G401 (cell line): ENCODE measurements at regions not wholly inside any gene's neighbourhood (a gene's known extent, or its start where the extent isn't known, plus 50 kb on each side); places are given as distances from the start of the nearest gene placed in this dataset.

ENCODE experiments used
- DNase-seq: peaks from one replicate; pipeline ENCODE4 v3.0.0-alpha.2; 2015; ENCODE audit warnings: low spot score
- in situ Hi-C: cut with HindIII; loops from 2 replicates; pipeline ENCODE4 v1.10.0; 2016; ENCODE audit warnings: low sequenced_read_pairs, mixed read lengths

DNA sequence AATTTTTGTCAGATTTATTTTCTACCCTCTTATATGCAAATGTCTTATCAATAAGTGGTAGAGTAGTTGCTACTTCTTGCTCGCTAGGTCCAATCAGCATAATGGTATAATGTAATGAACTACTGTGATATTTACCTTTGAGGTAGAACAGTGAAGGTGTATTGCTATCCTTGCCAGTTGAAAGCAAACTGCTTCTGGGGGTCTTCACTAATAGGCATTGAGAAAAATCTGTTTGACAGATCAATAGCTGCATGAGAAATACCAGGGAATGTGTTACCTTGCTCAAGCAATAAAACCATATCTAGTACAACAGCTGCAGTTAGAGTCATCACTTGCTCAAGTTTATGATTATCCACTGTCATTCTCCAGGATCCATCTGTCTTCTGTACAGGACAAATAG lies 50.1 kb upstream of the EFEMP1 start:
- no peak for DNase-seq
- in situ Hi-C loops: no loop called here

DNA sequence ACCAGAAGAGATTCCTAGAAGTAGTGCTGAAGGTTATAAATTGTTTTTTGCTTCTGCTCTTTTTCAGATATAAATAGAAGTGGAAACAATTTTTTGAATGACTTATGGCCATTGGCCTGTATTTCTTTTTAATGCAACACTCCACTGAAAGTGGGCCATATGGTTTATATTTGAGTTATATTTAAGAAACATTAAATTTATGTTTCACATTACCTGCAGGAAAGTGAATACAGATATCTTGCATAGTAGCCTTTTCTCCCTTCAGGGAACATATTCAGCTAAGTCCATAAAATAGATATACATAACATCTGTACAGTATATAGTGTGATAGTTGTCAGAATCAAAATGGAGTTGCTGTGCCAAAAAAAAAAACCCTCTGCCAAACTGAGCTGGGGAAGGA lies 53.1 kb upstream of the EFEMP1 start:
- no peak for DNase-seq
- in situ Hi-C loops: no loop called here

DNA sequence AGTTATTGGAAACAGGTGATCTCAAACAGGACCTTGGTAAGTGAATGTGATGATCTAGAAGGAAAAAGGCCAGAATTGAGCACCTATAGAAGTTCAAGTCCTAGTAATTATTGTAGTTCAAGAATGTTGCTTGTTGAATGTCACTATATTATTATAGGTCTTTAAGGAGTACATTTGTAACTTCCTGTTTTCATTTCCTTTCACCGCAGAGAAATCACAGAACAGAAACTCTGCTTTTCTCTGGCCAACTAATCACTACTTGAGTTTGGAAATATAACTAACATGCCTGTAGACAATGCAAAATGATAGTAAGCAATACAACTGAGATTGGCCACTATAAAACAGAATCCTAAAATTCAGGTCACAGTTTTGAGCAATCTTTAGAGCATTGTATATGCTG lies 61.8 kb upstream of the EFEMP1 start:
- no peak for DNase-seq
- in situ Hi-C loops: no loop called here

DNA sequence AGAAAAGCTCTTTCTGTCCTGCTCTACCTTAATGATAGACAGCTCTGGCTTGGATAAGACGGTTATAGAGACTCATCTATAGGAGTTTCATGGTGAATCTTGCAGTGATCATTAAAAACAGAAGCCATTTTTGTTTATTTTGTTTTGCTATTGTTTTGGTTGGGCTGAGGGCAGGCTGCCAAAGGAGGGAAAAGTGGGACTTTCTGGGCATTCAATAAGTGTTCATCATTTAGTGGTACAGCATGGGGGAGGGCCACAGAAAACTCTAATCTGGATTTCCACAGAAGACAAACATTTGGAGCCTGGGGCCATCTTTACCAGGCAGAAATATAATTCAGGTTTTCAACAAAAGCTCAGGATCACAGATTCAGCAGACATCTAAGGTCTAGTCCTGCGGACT lies 62.4 kb upstream of the EFEMP1 start:
- in situ Hi-C loops: no loop called here
- DNase-seq: no peak

DNA sequence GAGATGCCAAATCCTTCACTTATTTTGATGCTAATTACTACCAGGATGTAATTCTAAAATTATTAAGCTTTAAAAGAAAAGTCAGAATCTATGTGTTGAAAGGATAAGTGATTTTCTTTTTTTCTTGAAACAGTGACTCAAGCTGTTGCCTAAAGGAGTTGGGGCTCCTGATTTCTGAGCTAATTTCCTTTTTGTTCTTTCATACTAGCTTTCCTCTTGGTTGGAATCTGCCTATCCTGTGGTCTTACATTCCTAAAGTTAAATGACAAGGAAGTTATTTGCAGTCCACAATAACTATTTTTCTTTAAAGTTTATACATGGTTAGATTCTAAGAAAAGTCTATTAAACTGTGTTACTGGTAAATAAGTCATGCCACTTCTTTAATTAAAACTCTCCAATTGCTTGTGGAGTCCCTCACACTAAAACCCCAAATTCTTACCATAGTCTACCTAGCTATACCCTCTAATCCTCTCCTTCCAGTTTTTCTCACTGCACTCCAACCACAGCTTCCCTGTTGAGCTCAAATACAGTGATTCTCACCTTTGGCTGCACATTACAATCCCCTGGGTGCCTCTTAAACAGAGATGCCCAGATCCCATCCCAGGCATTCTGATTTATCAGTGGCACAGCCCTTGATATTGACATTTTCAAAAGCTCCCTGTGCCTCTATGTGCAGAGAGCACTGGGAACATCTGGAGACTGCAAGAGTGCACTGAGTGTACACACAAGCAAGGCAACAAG lies 63.3 kb upstream of the EFEMP1 start:
- in situ Hi-C loops: no loop called here
- no peak for DNase-seq

DNA sequence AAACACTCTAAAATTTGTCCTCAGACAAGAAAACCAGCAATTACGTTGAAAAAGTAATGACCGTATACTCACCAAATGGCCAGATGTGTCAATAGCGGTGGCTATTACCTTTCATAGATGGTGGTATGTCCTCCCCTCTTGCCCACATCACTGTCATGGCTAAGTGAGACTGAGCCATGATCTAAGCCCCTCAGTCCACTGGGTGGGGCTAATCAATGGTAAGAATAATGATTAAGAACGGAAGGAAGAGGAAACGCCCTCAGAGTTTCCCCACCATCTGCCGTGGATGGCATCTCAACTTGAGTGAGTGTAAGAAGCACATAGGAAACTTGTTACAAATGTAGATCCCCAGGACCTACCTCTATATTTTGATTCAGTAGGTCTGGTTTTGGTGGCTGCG lies 65.8 kb upstream of the EFEMP1 start:
- no peak for DNase-seq
- in situ Hi-C loops: no loop called here

DNA sequence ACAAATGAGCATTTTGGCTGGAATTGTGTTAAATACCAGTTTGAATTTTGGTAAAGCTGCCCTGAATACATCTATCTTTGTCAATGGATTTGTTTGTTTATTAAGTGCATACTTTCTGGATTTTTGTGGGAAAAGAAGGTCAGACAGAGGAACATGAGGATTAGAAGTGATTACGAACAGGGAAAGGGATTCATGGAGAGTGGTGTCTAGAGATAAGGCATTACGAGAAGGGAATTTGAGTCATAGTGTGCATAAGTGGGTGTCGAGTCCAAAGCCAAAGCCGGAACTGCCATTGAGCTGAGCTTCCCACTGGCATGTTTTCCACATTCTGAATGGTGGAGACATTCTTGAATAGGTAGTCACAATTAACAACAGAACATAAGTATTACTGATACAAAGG lies 68.9 kb upstream of the EFEMP1 start:
- in situ Hi-C loops: no loop called here
- DNase-seq: no peak

DNA sequence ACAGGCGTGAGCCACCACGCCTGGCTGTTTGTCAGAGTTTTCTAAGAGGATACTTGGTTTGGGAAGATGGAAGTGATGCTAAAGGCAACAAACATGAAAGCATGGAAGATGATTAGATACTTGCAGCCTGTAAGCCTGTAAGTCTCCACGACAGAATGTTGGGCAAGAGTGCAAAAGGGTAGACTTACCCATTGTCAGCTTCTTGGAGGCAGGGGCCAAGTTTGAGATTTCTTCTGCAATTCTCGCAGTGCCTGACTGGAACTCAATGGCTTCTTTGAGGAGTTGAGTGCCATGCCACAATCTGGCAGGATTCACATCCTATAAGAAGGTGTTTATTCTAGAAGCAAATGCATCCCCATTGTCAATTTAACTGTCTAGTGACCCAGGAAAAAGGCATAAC lies 70.1 kb upstream of the EFEMP1 start:
- no peak for DNase-seq
- in situ Hi-C loops: no loop called here

DNA sequence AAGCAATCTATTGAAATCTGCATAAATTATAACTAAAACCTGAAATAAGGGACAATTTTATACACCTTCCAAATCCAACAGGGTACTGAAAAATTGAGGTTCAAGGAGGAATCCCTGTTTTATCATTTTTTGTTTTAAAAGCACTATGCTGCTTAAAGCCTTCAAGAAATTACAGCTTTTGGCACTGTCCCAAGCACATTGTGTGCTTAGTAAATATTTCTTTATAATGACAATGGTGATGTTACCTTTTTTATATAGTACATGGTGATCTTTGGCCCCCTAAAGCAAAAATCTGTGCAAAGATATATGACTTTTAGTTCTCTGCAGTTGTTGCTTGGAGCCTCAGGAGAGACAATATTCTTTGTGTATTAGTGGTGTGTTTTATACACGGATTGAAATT lies 71.6 kb upstream of the EFEMP1 start:
- no peak for DNase-seq
- in situ Hi-C loops: no loop called here

DNA sequence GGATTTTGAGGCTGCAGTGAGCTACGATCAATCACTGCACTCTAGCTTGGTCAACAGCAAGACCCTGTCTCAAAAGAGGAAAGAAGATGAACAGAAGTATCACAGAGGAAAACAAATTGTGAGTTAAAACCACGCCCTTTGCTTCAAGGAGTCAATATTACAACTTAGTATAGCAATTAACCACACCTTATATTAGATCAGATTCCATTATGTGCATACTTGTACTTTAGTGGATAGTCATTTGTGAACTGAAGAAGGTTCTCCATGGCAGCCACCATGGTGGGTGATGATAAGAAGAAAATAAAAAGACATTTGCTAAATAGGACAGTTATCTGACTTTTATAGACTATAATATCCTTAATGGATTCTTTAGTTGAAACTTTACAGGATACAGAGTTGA lies 72.3 kb upstream of the EFEMP1 start:
- in situ Hi-C loops: no loop called here
- DNase-seq: no peak

DNA sequence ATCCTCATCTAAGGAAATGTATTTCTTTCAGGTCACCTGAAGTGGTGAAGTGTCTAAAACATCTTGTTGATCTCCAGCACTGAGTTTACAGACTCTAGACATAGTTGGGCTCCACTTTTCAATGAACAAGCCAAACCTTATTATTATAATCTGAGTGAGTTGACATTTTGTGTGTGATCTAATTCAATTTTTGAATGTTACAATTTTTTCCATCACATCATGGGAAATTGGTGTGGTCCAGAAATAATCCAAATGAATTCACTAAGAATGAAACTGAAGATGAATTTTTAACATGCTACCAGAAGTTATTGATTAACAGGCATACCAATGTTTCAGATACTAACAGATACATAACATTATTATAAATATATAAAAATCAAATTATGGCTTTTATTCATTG lies 75.6 kb upstream of the EFEMP1 start:
- in situ Hi-C loops: no loop called here
- DNase-seq: no peak

DNA sequence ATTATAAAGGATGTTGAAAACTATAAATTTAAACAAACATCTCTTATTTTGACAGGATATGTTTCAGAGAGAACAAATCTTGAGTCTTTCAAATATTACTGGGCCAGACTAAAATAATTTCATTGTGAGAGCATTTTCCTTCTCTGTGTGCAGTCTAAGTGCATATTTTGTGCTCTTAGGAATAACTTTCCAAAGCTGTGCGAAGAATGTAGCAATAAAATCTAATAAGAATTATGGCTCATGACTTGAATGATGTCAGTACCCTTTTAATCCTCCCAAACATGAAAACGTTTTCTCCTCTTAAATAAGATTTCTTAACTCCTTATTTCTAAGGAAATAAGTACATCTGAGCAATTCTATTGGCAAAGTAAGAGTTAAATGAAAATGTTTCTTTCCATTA lies 76.2 kb upstream of the EFEMP1 start:
- no peak for DNase-seq
- in situ Hi-C loops: no loop called here

DNA sequence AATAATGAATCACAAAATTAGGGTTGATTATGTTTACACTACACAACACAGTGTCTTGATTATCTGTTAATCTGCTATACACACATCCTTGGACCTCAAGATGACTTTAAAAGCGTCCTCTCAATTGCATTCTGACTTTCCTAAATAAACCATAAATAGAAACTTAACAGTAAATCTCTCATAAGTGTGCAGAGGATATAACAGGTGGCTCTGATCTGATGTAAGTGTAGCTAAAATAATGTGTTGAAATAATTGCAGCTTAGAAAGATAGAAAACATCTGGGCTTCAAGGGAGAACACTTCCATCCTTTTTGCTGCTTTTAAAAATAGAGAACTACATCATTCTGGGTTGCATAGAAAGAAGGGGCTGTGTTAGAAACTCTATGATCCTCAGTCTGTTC lies 78.4 kb upstream of the EFEMP1 start:
- DNase-seq: no peak
- in situ Hi-C loops: no loop called here

DNA sequence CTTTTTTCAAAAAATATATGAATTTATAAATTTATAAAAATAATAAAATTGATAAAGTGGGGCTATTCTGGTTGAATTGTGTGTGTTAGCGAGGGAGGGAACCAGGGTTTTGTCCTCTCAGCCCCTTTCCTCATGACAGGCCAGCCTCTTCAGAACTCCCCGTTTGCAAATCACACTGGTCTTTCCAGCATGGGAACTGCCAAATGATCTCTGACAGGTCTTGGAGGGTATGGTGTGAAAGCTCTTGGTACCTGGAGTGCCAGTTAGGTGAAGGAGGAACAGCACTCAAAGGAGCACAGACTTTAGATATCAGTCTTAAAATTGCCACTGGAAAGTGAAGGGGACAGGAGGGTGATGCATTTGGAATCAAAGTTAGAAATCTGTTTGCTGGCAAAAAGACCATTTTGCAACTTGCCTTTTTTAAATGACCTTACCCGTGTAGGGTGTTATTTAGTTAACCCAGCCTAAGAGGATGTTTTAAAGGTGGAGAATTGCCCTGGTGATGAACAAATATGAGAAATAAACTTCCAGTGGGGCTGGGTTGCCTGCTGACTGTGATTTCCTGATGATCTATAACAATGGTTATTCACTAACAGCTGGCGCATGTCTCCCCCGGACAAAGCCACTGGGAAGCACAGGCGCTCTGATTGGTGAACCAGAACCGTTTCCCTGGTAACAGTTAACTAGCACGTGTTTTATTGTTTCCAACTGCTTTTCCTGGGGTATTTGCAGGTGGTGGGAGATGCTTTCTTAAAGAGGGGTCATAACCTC lies 85.3 kb upstream of the EFEMP1 start:
- no peak for DNase-seq
- in situ Hi-C loops: no loop called here

DNA sequence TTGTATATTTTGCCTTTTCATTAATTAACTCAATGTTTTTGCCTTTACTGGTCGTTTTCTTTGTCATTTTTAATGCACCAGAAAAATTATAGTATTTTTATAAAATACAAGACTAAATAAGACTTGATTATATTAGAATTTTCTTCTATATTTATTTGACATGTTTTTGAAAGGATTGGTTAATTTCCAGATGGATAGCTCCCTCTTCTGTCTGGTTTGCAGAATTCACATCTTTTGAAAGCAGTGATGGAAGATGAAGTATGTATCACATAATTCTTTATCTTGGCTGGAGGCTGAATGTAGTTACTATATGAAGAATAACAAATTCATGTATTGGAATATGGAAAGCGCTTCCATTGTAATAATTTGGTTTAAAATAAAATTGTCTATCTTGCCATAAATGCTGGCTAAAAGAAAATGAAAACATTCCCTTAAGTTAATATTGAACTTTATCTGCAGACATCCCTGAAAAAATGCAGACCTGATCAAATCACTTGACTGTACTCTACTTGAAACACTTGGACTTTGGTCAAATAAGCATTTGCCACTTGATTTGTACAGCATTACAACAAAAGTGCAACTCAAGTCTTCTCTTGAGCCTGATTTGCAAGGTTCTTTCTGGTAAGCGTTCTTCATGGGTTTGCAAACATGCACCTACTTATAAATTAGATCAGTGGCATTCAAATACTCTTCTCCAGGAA lies 86.3 kb upstream of the EFEMP1 start:
- in situ Hi-C loops: no loop called here
- peak; percentile 7 for DNase-seq

DNA sequence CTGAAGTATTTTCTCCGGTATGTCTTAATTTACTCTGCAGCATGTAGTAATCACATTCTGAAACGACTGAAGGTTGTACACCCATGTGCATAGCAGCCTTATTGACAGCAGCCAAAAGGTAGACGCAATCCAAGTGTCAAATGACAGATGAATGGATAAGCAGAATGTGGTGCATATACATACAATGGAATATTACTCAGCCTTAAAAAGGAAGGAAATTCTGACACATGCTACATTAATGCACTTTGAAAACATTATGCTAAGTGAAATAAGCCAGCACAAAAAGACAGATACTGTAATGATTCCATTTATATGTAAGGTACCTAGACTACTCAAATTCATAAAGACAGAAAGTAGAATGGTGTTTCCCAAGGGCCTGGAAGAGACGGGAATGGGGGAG lies 88.0 kb upstream of the EFEMP1 start:
- in situ Hi-C loops: no loop called here

DNA sequence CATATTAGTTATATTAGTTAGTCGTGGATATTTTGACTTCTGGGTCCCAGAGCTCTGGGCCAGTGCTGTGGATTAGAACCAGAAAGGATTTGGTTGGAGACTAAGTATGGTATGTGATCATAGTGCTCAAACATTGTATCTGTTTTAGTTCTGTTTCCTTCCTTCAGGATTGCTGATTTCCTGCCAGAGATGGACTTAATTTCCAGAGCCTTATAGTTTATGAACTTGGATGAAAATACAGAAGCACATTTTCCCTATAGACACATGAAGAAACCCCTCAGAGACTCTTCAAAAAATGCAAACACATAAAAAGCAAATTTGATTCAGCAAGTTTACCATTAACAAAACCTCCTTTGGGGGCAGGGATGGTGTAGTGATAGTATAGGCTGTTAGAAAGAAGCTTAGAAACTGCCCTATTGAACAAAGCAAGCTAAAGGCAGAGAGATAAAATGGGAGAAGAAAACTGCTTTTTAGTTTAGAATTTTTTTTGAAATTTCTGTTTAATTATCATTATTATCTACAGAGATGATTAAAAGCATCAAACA lies 88.7 kb upstream of the EFEMP1 start:
- DNase-seq: no peak
- in situ Hi-C loops: no loop called here

More for the DNA sequence above, 88.0 kb upstream of the EFEMP1 start:
- DNase-seq: no peak

DNA sequence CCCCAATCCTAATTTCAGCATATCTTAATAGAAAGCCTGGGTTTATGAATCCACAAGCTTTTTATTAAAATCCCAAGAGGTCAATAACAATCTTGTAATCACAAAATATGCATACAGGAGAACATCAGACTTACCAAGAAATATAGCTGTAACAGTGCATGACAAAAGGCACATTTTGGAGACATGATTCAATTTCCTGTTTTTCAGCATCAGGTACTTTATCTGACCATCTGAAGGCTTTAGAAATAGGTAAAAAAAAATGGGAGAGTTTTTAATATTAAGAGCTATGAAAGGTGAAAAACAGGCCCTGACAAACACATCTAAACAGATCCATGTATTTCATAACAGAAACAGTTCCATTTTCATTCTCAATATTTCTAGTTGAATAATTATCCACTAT lies 89.9 kb upstream of the EFEMP1 start:
- DNase-seq: no peak
- in situ Hi-C loops: no loop called here

DNA sequence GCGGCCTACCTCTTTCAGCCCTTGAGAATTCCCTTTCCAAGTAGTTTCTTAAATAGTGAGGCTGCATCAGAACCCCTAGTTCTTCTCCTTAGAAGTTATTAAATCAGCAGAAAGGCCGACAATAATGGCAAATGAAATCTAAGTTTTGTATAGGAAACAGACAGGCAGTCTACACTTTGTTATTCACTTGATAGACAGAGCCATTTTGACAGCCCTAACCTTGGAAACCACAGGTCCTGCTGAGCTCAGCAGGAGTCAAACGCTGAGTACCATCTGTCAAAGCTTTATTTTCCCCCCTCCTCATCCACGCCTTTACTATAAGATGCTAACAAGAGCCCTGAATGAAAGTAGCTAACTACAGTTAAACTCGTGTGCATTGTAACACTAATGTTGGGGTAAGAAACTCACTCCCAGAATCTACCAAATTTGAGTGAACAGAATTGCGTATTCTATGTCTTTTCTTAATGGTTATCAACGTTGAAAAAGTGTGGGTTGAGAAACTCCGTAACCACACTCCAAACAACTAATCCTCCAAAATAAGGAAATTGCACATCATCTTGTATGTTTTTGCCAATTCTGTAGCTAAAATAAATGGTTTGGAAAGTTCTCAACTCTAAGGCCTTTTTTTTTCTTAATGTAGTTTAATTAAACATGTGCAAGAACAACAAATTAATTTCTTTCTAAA lies 90.6 kb upstream of the EFEMP1 start:
- no peak for DNase-seq
- in situ Hi-C loops: no loop called here

DNA sequence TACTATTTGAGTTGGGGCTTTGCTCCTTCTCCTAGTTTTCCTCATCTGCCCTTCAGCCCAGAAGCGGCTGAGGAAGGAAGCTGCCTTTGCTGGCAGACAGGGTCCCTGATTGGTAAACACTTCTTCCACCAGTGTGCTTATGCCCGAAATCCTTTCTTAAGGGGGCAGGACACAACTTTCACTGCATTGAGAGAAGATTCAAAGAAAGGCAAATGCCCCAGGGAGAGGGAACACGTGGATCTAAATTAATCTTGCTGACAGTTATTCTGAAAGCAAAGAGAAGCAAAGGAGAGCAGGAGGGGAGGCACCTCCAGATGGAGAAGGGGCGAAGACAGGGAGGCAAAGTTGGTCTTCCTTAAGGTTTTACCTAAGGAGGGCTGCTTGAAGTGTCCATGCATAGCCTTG lies 92.1 kb upstream of the EFEMP1 start:
- no peak for DNase-seq
- in situ Hi-C loops: no loop called here
